Gastroesophageal sphincter (tissue), 3 donors: ENCODE measurements at regions not wholly inside any gene's neighbourhood (a gene's known extent, or its start where the extent isn't known, plus 50 kb on each side); places are given as distances from the start of the nearest gene placed in this dataset.

Source experiments
- POLR2A ChIP-seq, 2 donors: fragments of 450-650 bp; IDR thresholded peaks; one replicate each; pipeline ENCODE4 v1.6.1; 2017; ENCODE audit warnings: antibody characterized with exemption in 2 of 2, mild to moderate bottlenecking in 2 of 2, moderate library complexity in 1 of 2
- TF ChIP-seq, protein P1 (sequence below), 4 experiments: fragments of 200-600 bp in 2 of 4; fragments of 450-650 bp in 2 of 4; sonication (generic) in 1 of 4; IDR thresholded peaks; one replicate each; pipeline ENCODE4 v1.5.1; 2017 to 2019; ENCODE audit warnings: antibody characterized with exemption in 4 of 4, mild to moderate bottlenecking in 2 of 4, moderate library complexity in 2 of 4

DNA sequence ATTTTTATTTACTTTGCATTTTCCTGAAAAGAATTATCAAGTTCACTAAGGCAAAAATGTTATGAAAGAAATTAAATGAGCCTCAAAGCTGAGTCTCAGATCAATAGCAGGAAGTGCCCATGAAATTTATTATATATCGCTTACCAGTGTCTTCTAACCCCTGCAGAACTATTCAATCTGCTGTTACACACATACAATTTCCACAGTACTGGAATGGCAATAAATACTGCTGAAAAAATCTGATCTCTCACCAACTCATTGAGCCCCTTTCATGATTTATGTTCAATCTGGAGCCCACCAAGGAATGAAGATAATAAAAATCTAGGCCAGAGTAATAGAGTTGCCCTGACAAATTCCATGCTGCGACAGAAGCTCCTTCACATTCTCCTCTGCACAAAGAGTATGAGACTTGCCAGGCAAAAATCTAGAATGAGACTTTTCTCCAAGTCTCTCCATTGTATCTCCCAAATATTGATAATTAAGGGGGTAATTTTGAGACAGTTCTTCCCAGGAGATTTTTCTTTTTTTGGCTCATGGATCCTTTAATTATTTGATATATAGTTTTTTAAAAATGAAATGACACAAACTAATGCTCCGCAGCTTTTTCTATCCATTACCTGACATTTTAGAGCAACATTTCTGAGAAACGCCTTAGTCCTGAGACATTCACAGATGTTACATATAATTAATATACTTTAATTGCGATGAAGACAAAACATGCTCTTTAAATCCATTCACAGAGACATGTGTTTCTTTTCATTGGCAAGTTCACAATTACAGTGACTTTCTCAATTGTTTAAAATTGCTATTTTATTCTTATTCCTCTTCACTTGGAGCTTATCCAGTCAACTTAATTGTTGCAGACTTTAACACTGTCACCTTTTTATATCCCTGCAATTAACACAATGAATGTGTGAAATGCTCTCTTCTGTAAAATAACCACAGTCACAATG is 1020.4 kb downstream of the CBLN2 start:
- TF ChIP-seq, protein P1, sequence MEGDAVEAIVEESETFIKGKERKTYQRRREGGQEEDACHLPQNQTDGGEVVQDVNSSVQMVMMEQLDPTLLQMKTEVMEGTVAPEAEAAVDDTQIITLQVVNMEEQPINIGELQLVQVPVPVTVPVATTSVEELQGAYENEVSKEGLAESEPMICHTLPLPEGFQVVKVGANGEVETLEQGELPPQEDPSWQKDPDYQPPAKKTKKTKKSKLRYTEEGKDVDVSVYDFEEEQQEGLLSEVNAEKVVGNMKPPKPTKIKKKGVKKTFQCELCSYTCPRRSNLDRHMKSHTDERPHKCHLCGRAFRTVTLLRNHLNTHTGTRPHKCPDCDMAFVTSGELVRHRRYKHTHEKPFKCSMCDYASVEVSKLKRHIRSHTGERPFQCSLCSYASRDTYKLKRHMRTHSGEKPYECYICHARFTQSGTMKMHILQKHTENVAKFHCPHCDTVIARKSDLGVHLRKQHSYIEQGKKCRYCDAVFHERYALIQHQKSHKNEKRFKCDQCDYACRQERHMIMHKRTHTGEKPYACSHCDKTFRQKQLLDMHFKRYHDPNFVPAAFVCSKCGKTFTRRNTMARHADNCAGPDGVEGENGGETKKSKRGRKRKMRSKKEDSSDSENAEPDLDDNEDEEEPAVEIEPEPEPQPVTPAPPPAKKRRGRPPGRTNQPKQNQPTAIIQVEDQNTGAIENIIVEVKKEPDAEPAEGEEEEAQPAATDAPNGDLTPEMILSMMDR (IDR thresholded peaks at IDR 0.05) = no peak
- no peak for TF ChIP-seq POLR2A (IDR thresholded peaks at IDR 0.05)
